ENCODE measurements at regions not wholly inside any gene's neighbourhood (a gene's known extent, or its start where the extent isn't known, plus 50 kb on each side); places are given as distances from the start of the nearest gene placed in this dataset.

DNA sequence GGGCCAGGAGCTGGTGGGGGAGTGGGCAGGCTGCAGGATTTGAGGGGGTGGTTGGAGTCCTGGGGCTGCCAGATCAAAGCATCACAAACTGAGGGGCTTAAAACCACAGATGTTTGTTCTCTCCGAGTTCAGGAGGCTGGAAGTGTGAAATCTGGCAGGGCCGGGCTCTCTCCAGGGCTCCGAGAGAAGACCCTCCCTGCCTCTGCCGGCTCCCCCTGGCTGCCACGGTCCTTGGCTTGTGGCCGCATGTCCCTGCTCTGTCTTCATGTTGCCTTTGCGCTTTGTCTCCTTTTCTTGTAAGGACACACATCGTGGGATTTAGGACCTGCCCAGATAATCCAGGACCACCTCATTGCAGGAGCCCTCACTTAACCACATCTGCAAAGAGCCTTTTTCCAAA, 139.8 kb upstream of the GSE1 start:
- Histone ChIP-seq H3K27me3 (ENCODE audit: control insufficient read depth, insufficient read depth, low read length) (peaks cover 61% of the 10 kb centered on the region), H3K4me3 (ENCODE audit: low read depth, low read length) (no peak overlapping the region), H3K36me3 (ENCODE audit: control insufficient read depth, insufficient read depth, low read length) (no peaks in the 10 kb centered on the region)
- TF ChIP-seq, protein P1, sequence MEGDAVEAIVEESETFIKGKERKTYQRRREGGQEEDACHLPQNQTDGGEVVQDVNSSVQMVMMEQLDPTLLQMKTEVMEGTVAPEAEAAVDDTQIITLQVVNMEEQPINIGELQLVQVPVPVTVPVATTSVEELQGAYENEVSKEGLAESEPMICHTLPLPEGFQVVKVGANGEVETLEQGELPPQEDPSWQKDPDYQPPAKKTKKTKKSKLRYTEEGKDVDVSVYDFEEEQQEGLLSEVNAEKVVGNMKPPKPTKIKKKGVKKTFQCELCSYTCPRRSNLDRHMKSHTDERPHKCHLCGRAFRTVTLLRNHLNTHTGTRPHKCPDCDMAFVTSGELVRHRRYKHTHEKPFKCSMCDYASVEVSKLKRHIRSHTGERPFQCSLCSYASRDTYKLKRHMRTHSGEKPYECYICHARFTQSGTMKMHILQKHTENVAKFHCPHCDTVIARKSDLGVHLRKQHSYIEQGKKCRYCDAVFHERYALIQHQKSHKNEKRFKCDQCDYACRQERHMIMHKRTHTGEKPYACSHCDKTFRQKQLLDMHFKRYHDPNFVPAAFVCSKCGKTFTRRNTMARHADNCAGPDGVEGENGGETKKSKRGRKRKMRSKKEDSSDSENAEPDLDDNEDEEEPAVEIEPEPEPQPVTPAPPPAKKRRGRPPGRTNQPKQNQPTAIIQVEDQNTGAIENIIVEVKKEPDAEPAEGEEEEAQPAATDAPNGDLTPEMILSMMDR (IDR thresholded peaks at IDR 0.05; ENCODE audit: insufficient read depth, low read length, poor library complexity, severe bottlenecking), result no peak
- DNase-seq (ENCODE audit: low read depth), result no peak

DNA sequence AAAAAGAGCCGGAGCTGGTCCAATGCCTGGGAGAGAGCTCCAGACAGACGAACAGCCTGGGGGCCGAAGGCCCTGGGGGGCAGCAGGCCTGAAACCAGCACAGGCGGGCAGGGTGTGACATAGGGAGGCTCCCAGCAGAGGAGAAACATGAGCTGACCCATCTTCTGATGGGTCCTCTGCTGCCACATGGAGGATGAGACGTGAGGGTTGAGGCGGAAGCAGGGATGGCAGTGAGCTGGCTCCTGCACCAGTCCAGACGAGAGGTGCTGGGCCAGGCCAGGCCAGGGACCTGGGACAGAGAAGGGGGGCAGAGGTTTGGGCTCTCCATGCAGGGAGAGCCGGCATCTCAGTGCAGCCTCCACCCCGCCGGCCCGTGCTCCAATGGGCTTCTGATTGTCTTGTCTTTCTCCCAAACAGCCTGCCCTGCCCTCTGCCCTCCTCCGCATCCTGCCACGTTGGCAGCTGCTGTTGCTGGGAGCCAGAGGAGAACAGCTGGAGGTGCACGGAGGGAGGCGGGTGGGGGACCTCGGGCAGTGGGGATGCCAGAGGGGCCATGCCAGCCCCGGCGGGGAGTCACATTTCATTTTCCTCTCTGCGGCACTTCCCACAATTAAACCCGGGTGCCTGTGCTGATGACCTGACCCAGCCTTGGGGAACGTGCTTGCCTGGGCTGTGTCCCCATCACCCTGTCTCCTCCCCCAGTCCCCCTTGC, 139.1 kb upstream of the GSE1 start:
- no peak for DNase-seq (ENCODE audit: low read depth)
- H3K4me3 ChIP-seq (ENCODE audit: low read depth, low read length), result no peak overlapping the region
- peaks cover 58% of the 10 kb centered on the region for H3K27me3 ChIP-seq (ENCODE audit: control insufficient read depth, insufficient read depth, low read length)
- TF ChIP-seq, protein P1 (IDR thresholded peaks at IDR 0.05; ENCODE audit: insufficient read depth, low read length, poor library complexity, severe bottlenecking), result no peak
- no peaks in the 10 kb centered on the region for H3K36me3 ChIP-seq (ENCODE audit: control insufficient read depth, insufficient read depth, low read length)

DNA sequence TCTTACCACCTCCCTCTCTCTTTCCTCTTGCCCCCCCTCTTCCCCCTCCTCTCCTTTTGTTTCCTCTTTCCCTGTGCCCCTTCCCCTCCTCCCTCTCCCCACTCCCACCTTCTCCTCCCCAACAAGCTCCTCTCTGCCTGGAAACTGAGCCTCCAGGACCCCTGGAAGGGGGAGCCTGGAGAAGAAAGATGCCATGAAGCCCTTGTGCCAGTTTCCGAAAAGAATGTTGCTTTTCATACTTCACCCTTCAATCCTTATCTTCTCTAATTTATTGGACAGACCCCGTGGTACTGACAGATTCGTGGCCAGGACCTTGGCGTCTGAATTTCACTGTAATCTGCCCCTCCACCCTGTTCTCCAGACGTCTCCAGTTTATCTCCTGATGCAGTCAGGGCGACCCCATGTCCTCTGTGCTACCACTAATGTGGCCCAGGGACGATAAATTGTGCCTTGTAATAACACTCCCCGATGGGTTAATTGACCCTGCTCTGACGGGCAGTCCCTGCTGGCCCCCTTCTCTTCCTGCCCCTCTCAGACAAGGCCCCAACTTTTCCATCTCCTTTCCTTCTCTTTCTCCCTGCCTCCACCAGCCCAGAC, 138.4 kb upstream of the GSE1 start:
- no peaks in the 10 kb centered on the region for H3K36me3 ChIP-seq (ENCODE audit: control insufficient read depth, insufficient read depth, low read length)
- no peak for DNase-seq (ENCODE audit: low read depth)
- peaks cover 56% of the 10 kb centered on the region for H3K27me3 ChIP-seq (ENCODE audit: control insufficient read depth, insufficient read depth, low read length)
- TF ChIP-seq, protein P1 (IDR thresholded peaks at IDR 0.05; ENCODE audit: insufficient read depth, low read length, poor library complexity, severe bottlenecking), result no peak
- H3K4me3 ChIP-seq (ENCODE audit: low read depth, low read length), result no peak overlapping the region

DNA sequence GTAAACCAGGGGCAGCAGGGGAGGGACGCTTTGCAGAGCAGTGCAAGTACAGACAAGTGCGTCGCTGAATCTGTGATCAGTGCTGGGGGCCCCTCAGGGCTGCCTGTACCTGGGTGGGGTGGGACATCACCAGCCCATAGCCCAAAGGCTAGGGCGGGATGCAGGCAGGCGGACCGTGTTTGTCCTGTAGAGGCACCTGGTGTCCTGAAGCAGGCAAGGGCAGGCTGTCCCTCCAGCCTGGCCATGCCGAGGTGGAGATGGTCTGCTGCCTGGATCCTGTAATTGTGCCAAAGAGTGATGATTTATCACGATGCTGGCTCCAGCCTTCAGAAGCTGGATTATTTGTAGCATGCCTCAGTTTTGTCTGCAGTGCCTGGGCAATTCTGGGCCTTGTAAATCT, 137.9 kb upstream of the GSE1 start:
- peaks cover 55% of the 10 kb centered on the region for H3K27me3 ChIP-seq (ENCODE audit: control insufficient read depth, insufficient read depth, low read length)
- H3K4me3 ChIP-seq (ENCODE audit: low read depth, low read length), result no peak overlapping the region
- no peaks in the 10 kb centered on the region for H3K36me3 ChIP-seq (ENCODE audit: control insufficient read depth, insufficient read depth, low read length)
- DNase-seq (ENCODE audit: low read depth), result no peak
- TF ChIP-seq, protein P1 (IDR thresholded peaks at IDR 0.05; ENCODE audit: insufficient read depth, low read length, poor library complexity, severe bottlenecking), result no peak

DNA sequence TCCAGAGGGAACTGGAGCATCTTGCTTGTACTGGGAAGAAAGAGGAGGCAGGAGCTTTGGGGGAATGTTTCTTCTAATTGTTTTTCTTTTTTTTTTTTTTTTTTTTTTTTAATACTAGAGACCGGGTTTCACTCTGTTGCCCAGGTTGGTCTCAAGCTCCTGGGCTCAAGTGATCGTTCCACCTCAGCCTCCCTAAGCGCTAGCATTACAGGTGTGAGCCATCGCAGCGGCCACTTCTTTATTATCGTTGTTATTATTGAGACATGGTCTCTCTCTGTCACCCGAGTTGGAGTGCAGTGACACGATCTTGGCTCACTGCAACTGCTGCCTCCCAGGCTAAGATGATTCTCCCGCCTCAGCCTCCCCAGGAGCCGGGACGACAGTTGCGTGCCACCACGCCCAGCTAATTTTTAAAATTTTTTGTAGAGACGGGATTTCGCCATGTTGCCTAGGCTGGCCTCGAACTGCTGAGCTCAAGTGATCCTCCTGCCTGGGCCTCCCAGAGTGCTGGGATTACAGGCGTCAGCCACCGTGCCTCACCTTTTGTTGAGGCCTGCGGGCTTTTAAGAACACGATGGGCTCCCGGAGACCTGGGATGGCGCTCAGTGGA, 137.3 kb upstream of the GSE1 start:
- DNase-seq (ENCODE audit: low read depth), result no peak
- Histone ChIP-seq H3K36me3 (ENCODE audit: control insufficient read depth, insufficient read depth, low read length) (no peaks in the 10 kb centered on the region), H3K4me3 (ENCODE audit: low read depth, low read length) (no peak overlapping the region), H3K27me3 (ENCODE audit: control insufficient read depth, insufficient read depth, low read length) (peaks cover 57% of the 10 kb centered on the region)
- TF ChIP-seq, protein P1 (IDR thresholded peaks at IDR 0.05; ENCODE audit: insufficient read depth, low read length, poor library complexity, severe bottlenecking), result no peak

Data from kidney epithelial cell (primary cell).